ENCODE measurements at regions not wholly inside any gene's neighbourhood (a gene's known extent, or its start where the extent isn't known, plus 50 kb on each side); places are given as distances from the start of the nearest gene placed in this dataset.
A peak's percentile ranks its signal among the peaks of the same experiment; 100 is the strongest.
"Not testable (repeated sequence)": the region's sequence is repeated elsewhere in the genome, so short reads cannot be mapped to it uniquely, and the experiment has no call there.

DNA sequence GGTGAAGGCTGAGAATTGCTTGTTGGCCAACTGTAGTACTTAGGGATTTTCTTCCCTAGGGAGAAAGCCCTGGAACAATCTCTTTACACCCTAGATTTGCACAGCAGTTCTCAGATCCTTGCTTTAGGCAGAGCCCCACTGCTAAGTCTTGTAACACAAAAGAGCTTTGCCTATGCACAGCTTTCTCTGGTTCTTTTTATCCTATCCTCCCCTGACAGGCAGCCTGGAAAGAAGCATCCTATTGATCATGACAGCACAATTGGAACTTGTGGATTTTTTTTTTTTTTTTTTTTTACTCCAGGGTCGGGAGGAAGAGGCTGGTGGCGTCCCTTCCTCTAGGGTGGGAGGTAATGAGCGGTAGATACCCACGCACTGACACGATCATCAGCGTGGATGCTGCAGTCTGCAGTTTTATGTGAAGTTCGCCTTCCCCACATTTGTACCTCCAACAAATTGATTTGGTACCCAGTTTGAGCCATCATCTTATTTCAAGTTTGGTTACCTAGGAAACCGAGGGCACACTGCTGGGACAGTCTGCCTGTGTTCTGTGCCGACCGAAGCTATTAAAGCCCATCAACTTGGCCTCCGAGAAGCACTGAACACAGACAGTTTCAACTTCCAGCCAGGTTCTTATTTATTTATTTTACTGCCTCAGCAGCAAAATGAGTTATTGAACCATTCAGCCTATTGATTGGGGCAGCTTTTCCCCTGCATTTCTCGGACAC is 110.1 kb downstream of the NRN1 start:
- no peak for DNase-seq (ENCODE audit: low spot score)

DNA sequence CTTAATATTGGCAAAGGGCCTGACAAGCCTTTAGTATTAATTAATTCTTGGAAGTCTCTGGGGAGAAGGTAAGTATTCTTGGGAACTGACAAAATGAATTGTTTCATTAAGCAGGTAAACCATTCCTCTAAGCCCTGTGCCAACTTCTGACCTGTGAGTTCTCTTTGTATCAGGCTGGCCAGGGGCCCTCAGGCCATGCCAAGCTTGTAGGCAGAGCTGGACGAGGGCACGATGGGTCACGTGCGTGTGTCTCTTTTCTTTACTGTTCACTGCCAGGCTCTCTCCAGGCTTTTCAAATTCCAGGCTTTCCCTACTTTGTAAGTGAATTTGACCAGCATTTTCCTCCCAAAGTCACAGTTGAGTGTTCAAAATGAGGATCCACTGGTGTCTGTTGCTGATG is 112.4 kb downstream of the NRN1 start:
- DNase-seq (ENCODE audit: low spot score) = no peak

DNA sequence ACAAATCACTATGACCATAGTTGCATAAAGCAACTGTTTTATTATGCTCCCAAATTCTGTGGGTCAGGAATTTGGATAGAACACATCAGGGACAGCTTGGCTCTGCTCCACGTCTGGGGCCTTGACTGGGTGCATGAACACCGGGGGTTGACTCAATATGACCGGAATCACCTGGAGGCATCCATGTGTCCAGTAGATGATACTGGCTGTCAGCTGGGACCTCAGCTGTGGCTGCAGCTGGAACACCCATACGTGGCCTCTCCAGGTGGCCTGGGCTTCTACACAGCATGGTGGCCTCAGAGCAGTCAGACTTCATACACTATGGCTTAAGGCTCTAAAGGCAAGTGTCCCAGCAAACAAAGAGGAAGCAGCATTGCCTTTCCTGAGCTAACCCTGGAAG is 113.4 kb downstream of the NRN1 start:
- DNase-seq (ENCODE audit: low spot score) = no peak

DNA sequence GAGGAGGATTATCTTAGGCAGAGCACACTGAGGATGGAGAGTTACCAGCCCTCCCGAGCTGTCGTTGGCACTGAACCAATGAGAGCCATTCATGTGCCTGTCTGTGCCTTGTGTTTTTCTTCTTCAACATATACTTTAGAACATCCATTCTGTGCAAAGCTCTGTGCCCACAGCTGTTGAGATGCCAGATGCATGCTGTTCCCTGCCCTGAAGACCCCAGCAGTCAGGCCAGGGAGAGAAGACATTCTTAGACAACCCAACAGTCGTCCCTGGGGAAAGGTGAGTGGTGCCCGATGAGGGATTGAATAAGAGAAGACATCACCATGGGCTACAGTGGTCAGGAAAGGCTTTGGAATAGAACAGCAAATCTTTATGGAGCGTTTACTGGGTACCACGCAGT is 114.1 kb downstream of the NRN1 start:
- DNase-seq (ENCODE audit: low spot score) = no peak

DNA sequence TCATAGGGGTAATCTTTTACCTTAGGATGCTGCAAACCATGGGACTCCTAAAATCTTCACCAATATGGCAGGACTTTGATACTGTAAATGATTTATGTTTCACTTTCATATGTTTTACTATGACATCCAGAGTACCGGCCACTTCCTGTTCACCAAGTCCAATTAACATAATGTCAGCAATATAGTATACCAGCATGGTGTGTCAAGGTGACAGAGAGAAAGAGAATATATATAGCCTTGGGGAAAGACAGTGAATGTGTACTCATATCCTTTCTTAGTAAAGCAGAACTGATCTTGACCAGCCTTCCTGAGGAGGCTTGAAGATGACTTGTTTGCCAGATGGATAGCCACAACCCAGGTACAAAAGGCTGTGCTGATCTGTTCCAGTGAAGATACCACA is 127.9 kb downstream of the NRN1 start:
- no peak for DNase-seq (ENCODE audit: low spot score)

DNA sequence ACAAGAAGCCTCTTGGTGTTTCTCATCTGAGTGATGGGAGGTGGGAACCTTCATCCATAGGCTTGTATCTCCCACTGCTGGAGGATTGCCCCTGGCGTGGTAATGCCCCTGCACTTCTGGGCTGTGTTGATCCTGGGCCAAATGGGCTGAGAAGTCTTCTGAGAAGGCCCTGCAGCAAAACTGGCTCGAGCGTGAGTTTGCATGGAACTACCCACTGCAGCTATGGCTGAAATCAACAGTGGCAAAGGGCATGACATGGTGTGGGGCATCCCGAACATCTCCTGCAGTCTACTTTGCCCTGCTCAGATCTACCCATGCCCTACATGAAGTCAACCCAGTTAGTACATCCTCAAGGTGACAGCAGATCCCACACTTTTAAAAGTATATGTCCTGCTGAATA is 130.6 kb downstream of the NRN1 start:
- DNase-seq (ENCODE audit: low spot score) = no peak

DNA sequence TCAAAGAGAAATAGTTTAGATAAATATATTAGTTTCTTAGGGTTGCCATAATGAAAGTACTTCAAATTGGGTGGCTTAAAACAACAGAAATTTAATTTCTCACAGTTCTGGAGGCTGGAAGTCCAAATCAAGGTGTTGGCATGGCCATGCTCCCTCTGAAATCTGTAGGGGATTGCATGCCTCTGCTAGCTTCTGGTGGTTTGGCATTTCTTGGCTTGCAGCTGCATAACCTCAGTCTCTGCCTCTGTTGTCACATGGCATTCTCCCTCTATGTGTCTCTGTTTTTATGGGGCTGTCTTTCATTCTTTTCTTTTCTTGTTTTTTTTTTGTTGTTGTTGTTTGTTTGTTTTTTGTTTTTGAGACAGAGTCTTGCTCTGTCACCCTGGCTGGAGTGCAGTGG is 132.7 kb downstream of the NRN1 start:
- DNase-seq (ENCODE audit: low spot score) = not testable (repeated sequence)

DNA sequence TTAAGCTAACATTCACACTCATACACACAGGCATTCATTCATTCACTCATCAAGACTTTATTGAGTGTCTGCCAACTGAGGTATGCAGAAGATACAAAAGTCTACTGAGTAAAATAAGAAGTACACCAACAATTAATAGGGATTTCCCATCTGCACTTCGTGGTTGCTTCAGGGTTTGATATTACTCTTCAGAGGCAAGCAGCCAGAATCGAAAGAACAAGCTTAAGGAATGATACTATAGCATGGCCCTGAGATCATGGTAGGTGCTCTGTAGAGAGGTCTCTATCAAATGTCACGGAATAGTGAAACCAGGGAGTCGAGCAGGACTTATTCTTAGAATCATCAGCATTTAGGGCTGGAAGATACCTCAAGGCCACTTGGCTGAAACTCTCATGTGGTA is 135.4 kb downstream of the NRN1 start:
- no peak for DNase-seq (ENCODE audit: low spot score)

DNA sequence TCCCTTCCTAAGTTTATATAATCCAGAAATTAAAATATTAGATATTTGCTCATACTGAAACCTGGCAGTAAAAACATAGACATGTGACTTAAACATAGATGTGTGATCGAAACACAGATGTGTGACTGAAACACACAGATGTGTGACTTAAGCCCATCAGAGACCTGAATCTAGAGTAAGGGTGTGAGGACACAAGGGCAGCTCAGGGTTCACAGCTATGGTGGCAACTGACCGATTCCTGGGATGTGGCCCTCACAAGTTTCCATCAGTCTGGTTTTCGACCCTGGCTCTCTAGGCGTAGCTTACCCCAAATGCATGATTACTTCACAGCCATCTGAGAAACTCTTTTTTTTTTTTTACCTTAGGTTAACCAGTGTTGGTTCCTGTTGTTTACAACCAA is 137.0 kb downstream of the NRN1 start:
- no peak for DNase-seq (ENCODE audit: low spot score)

DNA sequence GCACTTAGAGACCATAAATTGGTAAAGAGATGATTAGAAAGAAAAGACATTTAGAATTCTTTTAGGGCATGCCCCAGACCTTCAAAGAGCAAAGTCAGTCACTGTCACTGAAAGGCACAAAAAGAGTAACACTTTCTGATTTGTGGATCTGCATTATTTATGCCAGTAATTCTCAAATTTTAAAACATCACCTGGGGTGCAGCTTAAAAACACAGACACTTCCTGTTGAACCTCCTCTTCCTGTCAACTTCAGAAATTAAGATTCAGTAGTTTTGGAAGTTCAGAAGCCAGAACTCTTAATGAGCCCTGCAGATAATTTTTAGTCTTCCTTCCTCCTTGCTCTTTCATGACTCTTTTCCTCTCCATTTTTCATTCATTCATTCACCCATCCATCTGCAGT is 137.5 kb downstream of the NRN1 start:
- peak; percentile 16 for DNase-seq (ENCODE audit: low spot score)

DNA sequence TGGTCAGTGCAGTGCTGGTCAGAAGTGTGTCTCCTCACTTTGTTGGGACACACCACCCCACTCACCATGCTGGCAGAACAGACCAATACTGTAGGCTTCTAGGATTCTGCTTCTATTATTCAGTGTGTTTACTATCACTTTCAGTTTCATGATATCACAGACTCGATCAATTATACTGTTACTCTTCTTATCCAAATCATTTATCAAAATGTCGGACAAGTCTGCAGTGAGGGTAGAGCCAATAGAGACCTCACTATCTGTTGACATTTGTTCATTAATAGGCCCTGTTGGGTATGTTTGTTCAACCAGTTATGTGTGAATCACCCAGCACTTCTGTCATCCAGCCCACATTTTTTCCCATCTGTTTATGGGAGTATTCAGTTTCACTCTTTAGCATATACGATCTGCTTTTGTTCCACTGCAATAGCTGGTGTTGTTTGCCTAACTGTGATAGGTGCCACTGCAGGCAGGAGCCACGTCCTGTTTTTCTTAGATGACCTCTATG is 140.1 kb downstream of the NRN1 start:
- DNase-seq (ENCODE audit: low spot score) = peak; percentile 28

DNA sequence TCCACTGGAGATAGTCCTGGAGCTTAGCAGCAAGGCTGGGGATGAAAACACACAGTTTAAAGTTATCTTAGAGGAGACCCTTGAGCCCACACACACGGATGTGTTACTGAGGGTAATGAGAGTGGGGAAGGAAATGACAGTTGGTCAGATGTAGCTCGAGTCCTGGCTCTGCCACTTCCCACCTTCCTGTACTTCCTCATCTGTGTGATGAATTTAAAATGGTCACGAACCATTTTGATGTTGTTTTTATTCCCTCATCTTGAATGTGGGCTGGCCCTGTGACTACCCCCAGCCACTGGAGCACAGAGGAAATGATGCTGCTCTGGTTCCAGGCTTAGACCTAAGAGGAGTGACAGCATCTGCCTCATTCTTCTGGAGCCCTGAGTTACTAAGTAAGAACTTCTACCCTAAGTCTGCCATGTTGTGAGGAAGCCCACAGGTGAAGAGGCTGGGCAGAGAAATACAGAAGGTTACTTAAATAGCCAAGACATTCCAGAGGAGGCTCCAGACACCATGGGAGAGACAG is 141.2 kb downstream of the NRN1 start:
- no peak for DNase-seq (ENCODE audit: low spot score)

DNA sequence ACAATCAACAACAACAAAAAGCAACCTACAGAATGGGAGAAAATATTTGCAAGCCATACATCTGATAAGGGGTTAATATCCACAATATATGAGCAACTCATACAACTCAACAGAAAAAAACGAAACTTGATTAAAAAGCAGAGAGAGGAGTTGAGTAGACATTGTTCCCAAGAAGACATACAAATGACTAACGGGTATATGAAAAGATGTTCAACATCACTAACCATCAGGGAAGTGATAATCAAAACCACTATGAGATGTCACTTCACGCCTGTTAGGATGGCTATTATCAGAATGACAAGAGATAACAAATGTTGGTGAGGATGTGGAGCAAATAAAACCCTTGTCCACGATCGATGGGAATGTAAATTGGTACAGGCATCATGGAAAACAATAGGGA is 145.9 kb downstream of the NRN1 start:
- no peak for DNase-seq (ENCODE audit: low spot score)

DNA sequence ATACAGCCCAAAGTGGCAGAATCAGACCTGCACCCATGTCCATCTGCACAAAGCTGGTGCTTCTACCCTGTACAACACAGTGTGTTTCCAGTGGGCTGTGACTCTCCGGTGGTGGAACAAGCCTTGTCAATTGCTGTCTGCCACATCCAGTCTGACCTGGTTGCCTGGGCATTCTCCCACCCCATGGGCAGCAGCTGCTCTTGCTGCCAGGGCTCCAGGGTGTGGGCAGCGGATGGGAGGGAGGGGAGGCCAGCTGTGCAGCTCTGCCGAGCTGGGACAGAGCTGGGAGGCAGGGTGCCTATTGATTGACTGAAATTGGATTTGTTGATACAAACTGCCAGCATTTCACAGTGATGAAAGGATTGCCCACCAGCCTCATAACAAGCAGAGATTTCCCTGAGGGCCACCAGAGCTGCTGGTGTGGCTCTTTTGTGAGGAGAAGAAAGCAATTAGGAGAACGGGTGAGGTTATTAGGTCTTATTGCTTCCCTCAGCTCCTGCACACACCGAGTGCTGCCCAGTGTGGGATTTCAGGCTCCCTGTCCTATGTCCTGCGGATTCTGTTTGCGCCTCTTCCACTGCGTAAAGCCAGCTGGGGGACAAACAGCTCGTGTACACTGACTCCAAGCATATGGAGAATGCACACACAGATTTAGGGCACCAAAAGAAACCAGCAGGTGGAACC is 150.8 kb downstream of the NRN1 start:
- no peak for DNase-seq (ENCODE audit: low spot score)

DNA sequence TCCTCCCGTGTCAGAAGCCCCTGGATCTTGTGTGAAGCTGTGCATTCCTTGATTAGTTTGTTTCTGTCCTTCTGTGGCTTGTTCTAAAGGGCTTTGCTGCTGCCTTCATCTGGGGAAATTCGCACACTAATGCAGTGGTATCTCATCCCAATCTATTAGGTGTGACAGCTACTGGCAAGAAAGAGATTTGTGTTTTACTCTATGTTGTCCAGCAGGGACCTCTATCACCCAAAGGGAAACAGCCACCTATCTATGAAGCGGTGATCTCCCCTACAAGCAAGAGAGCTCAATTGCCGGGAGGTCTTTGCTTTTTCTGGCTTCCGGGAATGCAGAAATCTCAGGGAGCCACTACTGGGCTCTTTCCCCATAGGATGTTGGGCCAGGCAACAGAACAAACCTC is 151.8 kb downstream of the NRN1 start:
- no peak for DNase-seq (ENCODE audit: low spot score)

DNA sequence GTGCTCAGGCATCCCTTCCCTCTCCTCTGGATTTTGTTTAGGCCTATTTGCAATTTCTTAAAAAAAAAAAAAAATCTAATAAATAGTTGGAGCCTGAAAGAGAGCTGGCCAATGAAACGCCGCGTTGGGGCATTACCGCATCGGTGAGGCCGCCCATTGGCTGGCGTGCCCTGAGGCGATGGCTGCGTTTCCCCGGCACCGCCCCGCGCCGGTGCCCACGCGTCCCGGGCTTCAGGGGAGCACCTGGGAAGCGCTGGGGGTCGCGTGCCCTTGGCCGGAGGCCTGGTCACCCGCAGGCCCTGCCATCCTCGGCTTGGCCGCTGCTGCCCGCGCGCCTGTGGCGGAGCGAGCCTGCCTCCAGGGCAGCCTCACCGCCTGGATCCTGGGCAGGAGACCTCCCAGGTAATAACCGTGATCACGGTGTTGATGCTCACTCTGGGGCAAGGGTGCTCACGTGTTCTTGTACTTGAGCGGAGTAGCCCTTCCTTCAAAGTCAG is 155.4 kb downstream of the NRN1 start:
- DNase-seq (ENCODE audit: low spot score) = peak; percentile 68

DNA sequence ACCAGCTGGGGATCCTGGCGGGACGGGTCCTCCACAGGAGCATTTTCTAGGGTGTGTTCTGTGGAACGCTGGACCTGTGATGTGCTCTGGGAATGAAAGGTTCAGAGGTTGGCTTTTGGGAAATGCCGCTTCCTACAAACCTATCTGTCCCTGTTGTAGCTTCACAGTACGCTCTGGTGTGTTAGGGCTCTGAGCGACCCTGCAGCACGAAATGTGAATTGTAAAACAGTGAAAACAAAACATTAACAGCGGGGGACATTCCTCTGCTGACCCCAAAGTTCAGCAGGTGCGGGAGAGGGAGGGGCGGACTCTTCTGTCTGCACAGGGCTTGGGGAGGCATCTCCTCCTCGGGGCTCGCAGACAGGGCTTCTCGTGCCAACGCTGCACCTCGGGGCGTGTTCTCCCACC is 155.9 kb downstream of the NRN1 start:
- DNase-seq (ENCODE audit: low spot score) = no peak

DNA sequence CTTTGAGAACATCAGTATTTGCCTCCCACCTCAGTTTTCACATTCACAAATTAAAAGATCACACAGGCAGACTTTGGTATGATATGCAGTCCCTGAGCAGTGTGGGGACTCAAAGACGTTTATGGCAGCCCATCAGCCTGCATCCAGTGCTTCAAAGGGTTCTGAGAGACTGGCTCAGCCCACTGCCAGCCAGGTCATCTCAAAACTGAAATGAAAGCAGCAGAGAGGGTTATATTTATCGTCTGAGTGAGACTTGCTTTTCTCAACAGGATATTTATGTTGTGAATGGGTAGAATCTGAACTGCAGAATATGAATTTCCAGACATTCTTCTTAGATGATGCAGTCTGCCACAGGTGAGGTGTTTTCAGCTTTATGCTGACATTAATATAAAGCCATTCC is 159.8 kb downstream of the NRN1 start:
- no peak for DNase-seq (ENCODE audit: low spot score)

DNA sequence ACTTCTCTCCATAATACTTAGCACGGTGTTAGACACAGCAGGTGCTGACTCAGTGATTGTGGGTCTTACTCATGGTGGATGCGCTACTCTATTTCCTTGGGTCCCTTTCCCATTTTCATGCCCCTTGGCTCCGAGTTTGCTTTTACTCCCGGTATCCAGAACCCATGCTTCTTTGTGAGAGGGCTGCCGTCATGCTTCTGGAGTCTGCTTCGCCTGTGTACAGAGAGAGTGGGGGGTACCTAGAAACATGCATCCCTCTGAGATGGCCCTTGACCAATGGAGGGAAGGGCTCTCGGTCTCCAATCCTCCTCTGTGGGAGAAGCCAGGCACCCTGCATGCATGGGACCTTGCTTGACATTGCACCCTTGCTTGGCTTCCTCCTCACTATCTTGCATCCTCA is 160.4 kb downstream of the NRN1 start:
- no peak for DNase-seq (ENCODE audit: low spot score)

DNA sequence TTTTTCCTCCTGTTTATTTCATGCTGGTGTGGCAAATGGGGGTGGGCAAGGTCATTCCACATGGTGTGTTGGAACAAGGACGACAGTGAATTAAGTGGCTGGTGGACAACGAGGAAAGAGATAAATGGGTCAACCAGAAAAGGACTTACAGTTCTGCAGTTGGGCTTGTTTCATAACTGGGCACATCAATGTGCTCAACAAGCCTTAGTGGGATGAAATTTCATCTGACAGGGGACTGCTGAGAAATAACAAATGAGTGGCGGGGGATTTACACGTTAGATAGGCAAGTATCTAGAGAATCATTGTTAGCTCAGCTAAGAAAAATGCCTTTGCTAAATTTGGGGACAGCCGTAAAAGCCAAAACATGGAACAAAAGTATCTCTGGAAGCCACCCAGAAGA is 163.6 kb downstream of the NRN1 start:
- DNase-seq (ENCODE audit: low spot score) = no peak

DNA sequence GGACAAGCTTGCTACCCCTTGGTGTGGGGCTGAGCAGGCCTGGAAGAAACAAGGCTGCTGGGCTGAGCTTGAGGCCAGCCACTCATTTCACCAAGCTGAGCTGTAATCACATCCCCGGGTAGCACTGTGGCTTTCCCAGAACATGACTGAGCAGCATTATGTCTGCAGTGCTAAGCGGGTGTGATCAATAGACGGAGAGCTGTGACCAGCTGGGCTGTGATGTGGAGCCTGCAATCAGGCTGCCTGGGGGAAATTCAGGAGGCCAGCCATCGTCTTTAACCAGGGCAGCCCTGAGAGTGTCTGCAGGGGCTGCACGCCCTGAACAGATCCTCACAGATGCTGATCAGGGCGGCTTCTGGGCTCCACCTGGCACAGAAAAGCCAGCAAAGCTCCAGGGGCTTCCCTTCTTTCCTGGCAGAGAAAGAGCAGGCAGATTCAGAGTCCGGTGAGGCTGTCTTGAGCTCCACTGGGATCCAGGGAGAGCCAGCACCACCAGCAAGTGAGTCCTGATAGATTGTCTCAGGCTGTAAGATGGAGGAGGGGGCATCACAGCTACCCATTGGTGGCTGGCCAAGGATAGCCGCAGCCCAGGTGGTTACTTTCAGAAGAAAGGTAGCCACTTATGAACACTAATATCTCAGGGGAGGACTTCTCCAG is 165.9 kb downstream of the NRN1 start:
- no peak for DNase-seq (ENCODE audit: low spot score)

DNA sequence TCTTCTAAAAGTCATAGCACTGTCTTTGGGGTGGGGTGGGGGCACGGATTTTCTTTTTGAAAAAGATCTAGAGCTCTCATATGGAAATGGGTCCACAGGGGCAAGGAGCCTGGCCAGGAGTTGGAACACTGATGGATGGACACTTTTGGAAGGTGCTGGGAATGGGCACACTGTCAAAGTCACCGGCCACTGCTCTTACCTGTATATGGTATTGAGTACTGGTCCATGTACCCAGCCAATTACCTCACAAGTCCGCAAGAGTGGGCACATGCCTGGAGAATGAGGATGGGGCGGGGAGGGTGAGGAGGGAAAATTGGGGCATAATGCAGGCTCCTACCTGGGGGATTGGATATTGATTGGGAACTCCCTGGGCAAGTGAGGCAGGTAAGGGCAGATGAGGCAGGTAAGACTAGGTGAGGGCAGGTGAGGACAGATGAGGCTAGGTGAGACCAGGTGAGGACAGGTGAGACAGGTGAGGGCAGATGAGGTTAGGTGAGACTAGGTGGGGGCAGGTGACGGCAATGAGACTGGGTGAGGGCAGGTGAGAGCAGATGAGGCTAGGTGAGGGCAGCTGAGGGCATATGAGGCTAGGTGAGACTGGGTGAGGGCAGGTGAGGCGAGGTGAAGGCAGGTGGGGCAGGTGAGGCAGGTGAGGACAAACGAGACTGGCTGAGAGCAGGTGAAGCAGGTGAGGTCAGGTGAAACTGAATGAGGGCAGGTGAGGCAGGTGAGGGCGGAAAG is 167.9 kb downstream of the NRN1 start:
- no peak for DNase-seq (ENCODE audit: low spot score)
